Ovary (tissue), 3 donors: ENCODE measurements at regions not wholly inside any gene's neighbourhood (a gene's known extent, or its start where the extent isn't known, plus 50 kb on each side); places are given as distances from the start of the nearest gene placed in this dataset.
"Not testable (repeated sequence)": the region's sequence is repeated elsewhere in the genome, so short reads cannot be mapped to it uniquely, and the experiment has no call there.

Source experiments
- EP300 ChIP-seq: sonication (generic); formaldehyde crosslinking; IDR thresholded peaks from one replicate; pipeline ENCODE4 v1.6.1; 2017; ENCODE audit warnings: antibody characterized with exemption
- TF ChIP-seq, protein P1 (sequence below), 3 donors: fragments of 450-650 bp in 2 of 3; fragments of 200-600 bp in 1 of 3; IDR thresholded peaks; one replicate each; pipeline versions ENCODE4 v1.5.1 to v1.8.0; 2016 to 2022; ENCODE audit warnings: antibody characterized with exemption in 3 of 3, mild to moderate bottlenecking in 1 of 3
- donor health status: DM: no; HTN: no; CAD: no.

DNA sequence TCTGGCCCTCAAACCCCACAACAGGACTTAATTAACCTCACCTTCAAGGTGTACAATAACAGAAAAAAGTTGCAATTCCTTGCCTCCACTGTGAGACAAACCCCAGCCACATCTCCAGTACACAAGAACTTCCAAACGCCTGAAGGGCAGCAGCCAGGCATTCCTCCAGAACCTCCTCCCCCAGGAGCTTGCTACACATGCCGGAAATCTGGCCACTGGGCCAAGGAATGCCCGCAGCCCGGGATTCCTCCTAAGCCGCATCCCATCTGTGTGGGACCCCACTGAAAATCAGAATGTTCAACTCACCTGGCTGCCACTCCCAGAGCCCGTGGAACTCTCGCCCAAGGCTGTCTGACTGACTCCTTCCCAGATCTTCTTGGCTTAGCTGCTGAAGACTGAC, 901.5 kb downstream of the TAF11L14 start:
- TF ChIP-seq, protein P1, sequence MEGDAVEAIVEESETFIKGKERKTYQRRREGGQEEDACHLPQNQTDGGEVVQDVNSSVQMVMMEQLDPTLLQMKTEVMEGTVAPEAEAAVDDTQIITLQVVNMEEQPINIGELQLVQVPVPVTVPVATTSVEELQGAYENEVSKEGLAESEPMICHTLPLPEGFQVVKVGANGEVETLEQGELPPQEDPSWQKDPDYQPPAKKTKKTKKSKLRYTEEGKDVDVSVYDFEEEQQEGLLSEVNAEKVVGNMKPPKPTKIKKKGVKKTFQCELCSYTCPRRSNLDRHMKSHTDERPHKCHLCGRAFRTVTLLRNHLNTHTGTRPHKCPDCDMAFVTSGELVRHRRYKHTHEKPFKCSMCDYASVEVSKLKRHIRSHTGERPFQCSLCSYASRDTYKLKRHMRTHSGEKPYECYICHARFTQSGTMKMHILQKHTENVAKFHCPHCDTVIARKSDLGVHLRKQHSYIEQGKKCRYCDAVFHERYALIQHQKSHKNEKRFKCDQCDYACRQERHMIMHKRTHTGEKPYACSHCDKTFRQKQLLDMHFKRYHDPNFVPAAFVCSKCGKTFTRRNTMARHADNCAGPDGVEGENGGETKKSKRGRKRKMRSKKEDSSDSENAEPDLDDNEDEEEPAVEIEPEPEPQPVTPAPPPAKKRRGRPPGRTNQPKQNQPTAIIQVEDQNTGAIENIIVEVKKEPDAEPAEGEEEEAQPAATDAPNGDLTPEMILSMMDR (IDR thresholded peaks at IDR 0.05): not testable (repeated sequence)
- not testable (repeated sequence) for TF ChIP-seq EP300
